OCI-LY7 (cell line): ENCODE measurements at regions not wholly inside any gene's neighbourhood (a gene's known extent, or its start where the extent isn't known, plus 50 kb on each side); places are given as distances from the start of the nearest gene placed in this dataset.

Experiments used
- BruUV-seq: library from RNA; stranded (reverse); fragments of 400-500 nt; replicated peaks from 2 replicates; lab custom pipeline; 2021; lab: Mats Ljungman, UMichigan
- CTCF ChIA-PET: fragments of 300-600 bp; sonication (Branson Sonifier 250); formaldehyde crosslinking; loops from one replicate; lab custom pipeline; 2022; ENCODE audit warnings: antibody characterized with exemption; ENCODE audit not compliant: unreplicated experiment; lab: Charles Lee
- POLR2A ChIA-PET: fragments of 300-600 bp; sonication (Branson Sonifier 250); formaldehyde crosslinking; loops from one replicate; lab custom pipeline; 2022; ENCODE audit warnings: antibody characterized with exemption; lab: Charles Lee
- DNase-seq: peaks from one replicate; pipeline ENCODE4 v3.0.0-alpha.2; 2015; ENCODE audit warnings: low spot score
- H2AFZ ChIP-seq: fragments of 200-600 bp; sonication (generic), shearing (Covaris generic); 2 replicates; pipeline ENCODE4 v1.6.1; 2014; ENCODE audit warnings: mild to moderate bottlenecking, antibody characterized with exemption, low read length, moderate library complexity
- H3K27ac ChIP-seq: fragments of 200-600 bp; sonication (generic); 2 replicates; pipeline ENCODE4 v1.5.1; 2014; ENCODE audit warnings: mixed run types, low read depth, mild to moderate bottlenecking, moderate library complexity, low read length, inconsistent platforms; ENCODE audit not compliant: poor library complexity, severe bottlenecking
- H3K36me3 ChIP-seq: fragments of 200-600 bp; sonication (generic); 2 replicates; pipeline ENCODE4 v1.6.1; 2014; ENCODE audit warnings: mild to moderate bottlenecking, antibody characterized with exemption, low read length, moderate library complexity, mixed read lengths; ENCODE audit not compliant: insufficient read depth
- H3K4me1 ChIP-seq: fragments of 200-600 bp; sonication (generic); 2 replicates; pipeline ENCODE4 v1.5.1; 2014; ENCODE audit warnings: mild to moderate bottlenecking, low read length; ENCODE audit not compliant: insufficient read depth, poor library complexity, severe bottlenecking
- H3K4me2 ChIP-seq: fragments of 200-600 bp; sonication (generic); 2 replicates; pipeline ENCODE4 v1.6.1; 2014; ENCODE audit warnings: mild to moderate bottlenecking, low read length
- H3K4me3 ChIP-seq: fragments of 200-600 bp; sonication (generic); 2 replicates; pipeline ENCODE4 v1.5.1; 2014; ENCODE audit warnings: mild to moderate bottlenecking, low read depth, low read length; ENCODE audit not compliant: poor library complexity, severe bottlenecking
- H3K79me2 ChIP-seq: fragments of 200-600 bp; sonication (generic); 2 replicates; pipeline ENCODE4 v1.6.1; 2016; ENCODE audit warnings: low read depth, mild to moderate bottlenecking, low read length, moderate library complexity, mixed read lengths; ENCODE audit not compliant: insufficient read depth
- H3K9me2 ChIP-seq: fragments of 200-600 bp; sonication (generic); 2 replicates; pipeline ENCODE4 v1.6.1; 2016; ENCODE audit warnings: mild to moderate bottlenecking, low read length, mixed read lengths; ENCODE audit not compliant: insufficient read depth
- H3K9me3 ChIP-seq: fragments of 200-600 bp; sonication (generic); 2 replicates; pipeline ENCODE4 v1.6.1; 2014; ENCODE audit warnings: mild to moderate bottlenecking, mixed run types, low read length, mixed read lengths
- H4K20me1 ChIP-seq: fragments of 200-600 bp; sonication (generic); 2 replicates; pipeline ENCODE4 v1.6.1; 2014; ENCODE audit warnings: mild to moderate bottlenecking, antibody characterized with exemption, low read length, moderate library complexity, mixed read lengths; ENCODE audit not compliant: insufficient read depth
- EZH2phosphoT487 ChIP-seq: fragments of 200-600 bp; sonication (generic); IDR thresholded peaks from 2 replicates; pipeline ENCODE4 v1.6.1; 2018; ENCODE audit warnings: low read depth, borderline replicate concordance, mild to moderate bottlenecking, mixed run types, antibody characterized with exemption, low read length, moderate library complexity, mixed read lengths
- intact Hi-C: fragments of 100-400 bp; cut with micrococcal nuclease; formaldehyde crosslinking; loops from one replicate; pipeline ENCODE4 v1.10.0; 2022; ENCODE audit not compliant: unreplicated experiment
- TF ChIP-seq, protein P1 (sequence below): fragments of 200-600 bp; sonication (generic); conservative IDR thresholded peaks from 2 replicates; pipeline ENCODE4 v1.5.1; 2014; ENCODE audit warnings: mild to moderate bottlenecking, antibody characterized with exemption, low read length, moderate library complexity, mixed read lengths

DNA sequence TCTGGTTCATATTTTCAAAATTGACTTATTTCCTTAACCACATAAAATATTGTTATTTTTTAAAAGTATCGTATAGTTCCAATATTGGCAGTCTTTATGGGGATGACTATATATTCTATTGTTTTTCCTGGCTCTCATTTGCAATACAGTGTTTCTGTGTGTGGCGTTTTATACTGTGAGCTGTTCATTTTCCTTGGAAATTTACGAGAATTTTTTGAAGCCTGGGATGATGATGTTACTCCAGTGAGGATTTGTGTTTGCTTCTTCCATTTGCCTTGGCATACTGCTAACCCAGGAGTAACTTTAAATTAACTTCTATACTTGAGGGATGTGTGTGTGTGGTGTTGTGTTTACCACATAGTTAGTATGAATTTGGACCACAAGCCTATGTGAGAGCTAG, 95.2 kb downstream of the NR1D2 start:
- H3K36me3 ChIP-seq: no peaks in the 10 kb centered on the region
- no peaks in the 10 kb centered on the region for H3K9me3 ChIP-seq
- no peak for TF ChIP-seq EZH2phosphoT487
- no peak for DNase-seq
- H3K4me3 ChIP-seq: no peak overlapping the region
- no peak overlapping the region for H2AFZ ChIP-seq
- H4K20me1 ChIP-seq: no peaks in the 10 kb centered on the region
- ChIA-PET POLR2A (no interaction called here), CTCF (no interaction called here)
- H3K79me2 ChIP-seq: no peaks in the 10 kb centered on the region
- no peak overlapping the region for H3K27ac ChIP-seq
- intact Hi-C loops: no loop called here
- H3K9me2 ChIP-seq: no peaks in the 10 kb centered on the region
- H3K4me2 ChIP-seq: no peak overlapping the region
- no TSS peak for BruUV-seq
- H3K4me1 ChIP-seq: no peaks in the 10 kb centered on the region

DNA sequence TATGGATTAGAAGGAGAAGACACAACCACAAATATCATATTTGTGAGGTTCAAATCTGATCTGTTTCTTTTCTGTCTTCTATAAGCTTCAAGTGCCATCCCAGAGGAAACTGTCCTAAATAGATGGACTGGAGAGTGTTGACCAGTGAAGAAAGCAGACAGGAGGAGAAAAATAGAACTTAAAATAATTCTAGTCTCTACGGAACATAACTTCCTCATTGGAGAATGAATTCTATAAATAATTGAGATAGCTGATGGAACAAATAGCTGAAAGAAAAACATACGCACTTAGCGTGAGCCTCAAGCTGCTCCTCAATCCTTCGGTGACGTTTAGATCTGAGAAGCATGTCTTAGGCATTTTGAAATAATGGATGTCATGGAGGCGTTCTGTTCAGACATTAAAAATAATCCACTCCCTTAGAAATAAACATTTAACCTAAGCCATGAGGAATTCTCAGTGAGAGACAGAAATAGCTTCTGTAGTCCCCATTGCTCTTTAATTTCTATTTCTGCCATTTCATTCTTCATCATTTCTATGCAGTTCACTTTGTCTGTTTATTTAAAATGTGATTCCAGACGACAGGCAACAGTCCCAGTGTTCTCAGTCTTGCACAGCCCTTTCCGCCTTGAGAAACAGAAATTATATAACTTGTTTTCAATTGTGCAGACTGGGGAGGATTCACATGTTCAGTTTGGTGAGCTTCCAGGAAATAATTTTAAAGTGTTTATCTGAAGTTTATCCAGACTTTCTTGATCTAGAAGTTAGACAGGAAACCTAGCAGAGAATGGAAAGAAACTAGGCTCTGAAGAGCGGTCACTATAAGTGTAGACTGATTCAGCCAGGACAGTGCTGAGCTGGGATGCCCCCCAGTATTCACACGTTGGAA, 97.3 kb downstream of the NR1D2 start:
- no peaks in the 10 kb centered on the region for H3K36me3 ChIP-seq
- no peak for TF ChIP-seq EZH2phosphoT487
- TF ChIP-seq, protein P1, sequence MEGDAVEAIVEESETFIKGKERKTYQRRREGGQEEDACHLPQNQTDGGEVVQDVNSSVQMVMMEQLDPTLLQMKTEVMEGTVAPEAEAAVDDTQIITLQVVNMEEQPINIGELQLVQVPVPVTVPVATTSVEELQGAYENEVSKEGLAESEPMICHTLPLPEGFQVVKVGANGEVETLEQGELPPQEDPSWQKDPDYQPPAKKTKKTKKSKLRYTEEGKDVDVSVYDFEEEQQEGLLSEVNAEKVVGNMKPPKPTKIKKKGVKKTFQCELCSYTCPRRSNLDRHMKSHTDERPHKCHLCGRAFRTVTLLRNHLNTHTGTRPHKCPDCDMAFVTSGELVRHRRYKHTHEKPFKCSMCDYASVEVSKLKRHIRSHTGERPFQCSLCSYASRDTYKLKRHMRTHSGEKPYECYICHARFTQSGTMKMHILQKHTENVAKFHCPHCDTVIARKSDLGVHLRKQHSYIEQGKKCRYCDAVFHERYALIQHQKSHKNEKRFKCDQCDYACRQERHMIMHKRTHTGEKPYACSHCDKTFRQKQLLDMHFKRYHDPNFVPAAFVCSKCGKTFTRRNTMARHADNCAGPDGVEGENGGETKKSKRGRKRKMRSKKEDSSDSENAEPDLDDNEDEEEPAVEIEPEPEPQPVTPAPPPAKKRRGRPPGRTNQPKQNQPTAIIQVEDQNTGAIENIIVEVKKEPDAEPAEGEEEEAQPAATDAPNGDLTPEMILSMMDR: no peak
- ChIA-PET POLR2A (interaction anchor here (0.6 to 0.9 kb wide), 4 partner anchors 22 to 905 kb away, joined by 3 to 6 read pairs (median 3); no protein-coding TSS in a partner anchor), CTCF (no interaction called here)
- H3K4me3 ChIP-seq: no peak overlapping the region
- intact Hi-C loops: no loop called here
- BruUV-seq: no TSS peak
- no peaks in the 10 kb centered on the region for H3K9me2 ChIP-seq
- H3K9me3 ChIP-seq: no peaks in the 10 kb centered on the region
- no peaks in the 10 kb centered on the region for H4K20me1 ChIP-seq
- no peak overlapping the region for H2AFZ ChIP-seq
- H3K4me2 ChIP-seq: no peak overlapping the region
- no peak for DNase-seq
- H3K4me1 ChIP-seq: no peaks in the 10 kb centered on the region
- no peak overlapping the region for H3K27ac ChIP-seq
- no peaks in the 10 kb centered on the region for H3K79me2 ChIP-seq

DNA sequence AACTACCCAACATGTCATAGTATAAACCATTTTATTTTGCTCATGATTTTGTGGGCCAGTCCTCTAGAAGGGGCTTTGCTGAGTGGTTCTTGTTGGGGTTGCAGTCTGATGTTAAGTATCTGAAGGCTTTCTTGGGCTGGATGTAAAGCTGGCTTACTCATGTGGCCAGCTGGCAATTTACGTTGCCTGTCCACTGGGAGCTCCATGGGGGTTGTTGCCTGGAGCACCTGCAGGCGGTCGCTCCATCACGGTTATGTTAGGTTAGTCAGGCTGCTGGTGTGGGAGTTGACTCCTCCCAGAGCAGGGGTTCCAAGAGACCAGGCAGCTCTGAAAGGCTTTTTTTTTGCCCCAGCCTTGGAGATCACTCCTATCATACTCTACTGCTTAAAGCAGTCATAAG, 98.1 kb downstream of the NR1D2 start:
- H3K36me3 ChIP-seq: no peaks in the 10 kb centered on the region
- BruUV-seq: no TSS peak
- no peak for DNase-seq
- ChIA-PET POLR2A (interaction anchor here (0.6 kb wide), 2 partner anchors 906 to 1898 kb away, joined by 5 to 6 read pairs; no protein-coding TSS in a partner anchor), CTCF (no interaction called here)
- no peaks in the 10 kb centered on the region for H3K4me1 ChIP-seq
- no peak overlapping the region for H2AFZ ChIP-seq
- no peaks in the 10 kb centered on the region for H4K20me1 ChIP-seq
- TF ChIP-seq EZH2phosphoT487: no peak
- TF ChIP-seq, protein P1: no peak
- H3K9me2 ChIP-seq: no peaks in the 10 kb centered on the region
- H3K4me3 ChIP-seq: no peak overlapping the region
- intact Hi-C loops: no loop called here
- H3K79me2 ChIP-seq: no peaks in the 10 kb centered on the region
- no peaks in the 10 kb centered on the region for H3K9me3 ChIP-seq
- H3K27ac ChIP-seq: no peak overlapping the region
- H3K4me2 ChIP-seq: no peak overlapping the region
